Activated T-cell treated with anti-CD3 and anti-CD28 coated beads for 4 hours (primary cell): ENCODE measurements at regions not wholly inside any gene's neighbourhood (a gene's known extent, or its start where the extent isn't known, plus 50 kb on each side); places are given as distances from the start of the nearest gene placed in this dataset.

ENCODE experiments used
- DNase-seq: peaks from one replicate; pipeline ENCODE4 v3.0.0-alpha.2; 2020

GRCh38 chr1:55635856-55636255 is 420.7 kb upstream of the USP24 start:
- no peak for DNase-seq

- no peak for DNase-seq
Observed at GRCh38 chr1:55634516-55634915, 419.4 kb upstream of the USP24 start.

DNA sequence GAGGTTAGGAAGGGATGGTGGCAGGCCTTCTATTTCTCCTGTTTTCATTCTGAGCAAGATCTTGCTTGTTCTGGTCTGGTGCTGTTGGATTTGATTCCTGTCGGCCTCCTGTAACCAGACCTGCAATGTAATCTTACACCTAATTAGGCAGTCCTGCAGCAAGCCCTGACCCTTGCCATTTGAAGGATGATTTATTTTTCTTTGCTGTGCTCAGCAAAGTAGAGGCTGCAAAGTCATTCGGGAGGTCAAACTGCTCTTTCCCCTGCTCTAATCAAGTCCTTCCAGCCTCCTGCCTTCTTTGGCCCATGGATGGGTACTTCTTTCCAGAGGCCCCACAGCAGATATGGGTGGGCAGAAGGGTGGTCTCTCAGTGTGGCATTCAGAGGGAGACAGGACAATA is 417.7 kb upstream of the USP24 start:
- DNase-seq, result no peak

DNA sequence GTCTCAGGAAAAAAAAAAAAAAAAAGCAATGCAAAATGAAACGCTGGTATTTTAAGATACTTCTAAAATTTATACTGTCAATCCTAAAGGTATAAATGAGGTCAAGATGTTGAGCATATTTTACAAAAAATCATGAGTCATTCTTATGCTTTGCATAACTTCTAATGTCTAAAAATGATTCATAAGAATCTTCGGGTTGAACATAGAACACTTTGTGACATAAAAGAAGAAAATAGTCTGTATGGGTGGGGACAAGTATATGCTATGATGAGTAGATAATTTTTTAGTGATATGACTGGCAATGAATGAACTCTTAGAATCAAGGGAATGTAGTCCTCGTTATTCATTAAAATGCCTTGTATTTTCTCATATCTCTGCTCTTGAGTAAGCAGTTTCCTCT is 416.9 kb upstream of the USP24 start:
- no peak for DNase-seq

- no peak for DNase-seq
Observed at GRCh38 chr1:55631509-55631908, 416.3 kb upstream of the USP24 start.

- no peak for DNase-seq
Observed at GRCh38 chr1:55626326-55626725, 411.2 kb upstream of the USP24 start.

- DNase-seq, result no peak
Observed at GRCh38 chr1:55624766-55625165, 409.6 kb upstream of the USP24 start.

- no peak for DNase-seq
Observed at GRCh38 chr1:55623311-55623710, 408.1 kb upstream of the USP24 start.

- no peak for DNase-seq
Observed at GRCh38 chr1:55622074-55622473, 406.9 kb upstream of the USP24 start.

GRCh38 chr1:55618199-55618598 is 403.0 kb upstream of the USP24 start:
- DNase-seq, result no peak

GRCh38 chr1:55617288-55617982 is 402.3 kb upstream of the USP24 start:
- no peak for DNase-seq

DNA sequence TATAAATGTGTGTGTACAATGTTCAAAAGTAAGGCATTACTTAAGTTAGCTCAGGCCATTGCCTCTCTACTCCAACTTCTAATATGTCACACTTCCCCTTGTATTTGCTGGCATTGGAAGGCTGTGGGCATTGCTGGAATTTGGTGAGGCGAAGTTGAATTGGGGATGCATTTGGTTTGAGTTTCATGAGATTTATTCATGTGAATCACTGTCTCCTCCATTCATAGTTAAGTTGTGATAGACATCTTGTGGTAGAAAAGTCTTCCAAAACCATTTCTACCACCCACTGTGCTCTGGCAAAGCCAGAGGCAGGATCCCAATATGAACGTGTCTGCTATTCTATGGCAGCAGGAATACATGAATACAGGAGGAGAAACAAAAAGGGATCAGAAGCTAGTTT is 397.8 kb upstream of the USP24 start:
- DNase-seq, result no peak

GRCh38 chr1:55611123-55611522 is 396.0 kb upstream of the USP24 start:
- DNase-seq, result no peak

DNA sequence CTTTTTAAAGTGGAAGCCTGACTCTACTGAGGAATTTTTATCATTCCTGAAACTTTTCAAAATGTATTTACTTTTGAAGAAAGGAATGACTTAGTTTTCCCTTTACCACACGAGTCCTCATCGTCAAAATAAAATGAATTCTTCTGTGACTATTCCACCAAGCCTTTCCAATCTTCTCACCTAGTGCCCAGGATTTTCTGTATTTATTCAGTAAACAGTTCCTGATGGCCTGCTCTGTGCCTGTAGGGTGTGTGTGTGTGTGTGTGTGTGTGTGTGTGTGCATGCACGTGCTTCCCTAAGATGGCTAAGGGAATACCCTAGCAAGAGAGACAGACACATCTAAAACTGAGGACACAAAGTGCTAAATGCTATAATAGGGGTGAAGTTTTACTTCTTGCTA is 395.0 kb upstream of the USP24 start:
- no peak for DNase-seq

- no peak for DNase-seq
Observed at GRCh38 chr1:55609630-55610029, 394.5 kb upstream of the USP24 start.

- DNase-seq, result no peak
Observed at GRCh38 chr1:55605155-55605554, 390.0 kb upstream of the USP24 start.

DNA sequence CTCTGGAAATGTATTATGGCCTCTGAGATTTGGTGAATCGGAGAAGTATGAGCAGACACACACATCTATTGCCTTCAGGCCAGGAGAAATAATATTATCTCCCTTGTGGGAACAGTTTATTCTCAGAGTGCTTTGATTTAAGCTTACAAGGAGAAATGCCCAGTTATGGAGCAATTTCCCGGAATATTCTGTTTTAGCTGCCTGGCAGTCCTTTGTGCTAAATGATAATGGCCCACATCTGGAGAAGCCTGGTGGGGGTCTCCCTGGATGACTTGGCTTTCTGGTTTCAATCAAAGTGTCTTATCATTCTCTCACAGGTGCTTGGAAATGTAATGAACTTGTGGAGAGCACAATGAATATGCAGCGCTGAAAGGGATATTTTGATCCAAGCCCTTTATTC is 389.6 kb upstream of the USP24 start:
- no peak for DNase-seq

- DNase-seq, result no peak
Observed at GRCh38 chr1:55604179-55604578, 389.0 kb upstream of the USP24 start.

DNA sequence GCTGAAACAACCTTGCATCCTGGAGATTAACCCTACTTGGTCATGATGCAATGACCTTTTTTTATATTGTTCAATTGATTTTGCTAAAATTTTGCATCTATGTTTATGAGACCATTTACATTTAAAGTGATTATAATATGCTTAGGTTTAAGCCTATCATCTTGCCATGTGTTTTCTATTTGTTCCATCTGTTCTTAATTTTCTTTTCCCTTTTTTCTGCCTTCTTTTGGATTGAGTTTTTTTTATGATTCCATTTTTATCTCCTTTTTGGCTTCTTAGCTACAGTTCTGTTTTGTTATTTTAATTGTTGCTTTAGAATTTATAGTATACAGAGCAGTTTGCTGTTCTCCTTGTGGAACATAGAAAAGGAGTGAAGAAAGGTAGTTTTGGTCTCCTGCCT is 385.1 kb upstream of the USP24 start:
- DNase-seq, result no peak

- no peak for DNase-seq
Observed at GRCh38 chr1:55597910-55598309, 382.7 kb upstream of the USP24 start.

GRCh38 chr1:55594701-55595100 is 379.5 kb upstream of the USP24 start:
- DNase-seq, result no peak

DNA sequence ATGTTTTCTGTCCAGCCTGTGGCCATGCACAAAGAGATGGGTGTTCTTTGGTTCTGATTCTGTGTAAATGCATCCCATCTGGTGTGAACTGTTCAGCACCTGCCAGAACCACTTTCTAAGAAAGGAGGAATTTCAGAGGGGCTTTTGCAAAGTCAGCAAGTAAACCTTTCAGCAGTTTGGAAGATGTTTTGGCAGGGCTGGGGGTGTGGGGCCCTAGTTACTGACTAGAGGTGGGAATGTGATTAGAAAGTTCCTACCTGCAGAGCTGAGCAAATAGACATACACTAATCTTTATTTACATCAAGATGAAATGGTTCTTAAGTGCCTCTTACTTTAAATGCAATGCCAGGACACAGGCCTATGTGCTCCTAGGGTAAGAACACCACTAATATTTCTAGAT is 378.1 kb upstream of the USP24 start:
- no peak for DNase-seq

GRCh38 chr1:55592122-55592521 is 377.0 kb upstream of the USP24 start:
- DNase-seq, result no peak

- DNase-seq, result no peak
Observed at GRCh38 chr1:55589671-55590297, 374.6 kb upstream of the USP24 start.

DNA sequence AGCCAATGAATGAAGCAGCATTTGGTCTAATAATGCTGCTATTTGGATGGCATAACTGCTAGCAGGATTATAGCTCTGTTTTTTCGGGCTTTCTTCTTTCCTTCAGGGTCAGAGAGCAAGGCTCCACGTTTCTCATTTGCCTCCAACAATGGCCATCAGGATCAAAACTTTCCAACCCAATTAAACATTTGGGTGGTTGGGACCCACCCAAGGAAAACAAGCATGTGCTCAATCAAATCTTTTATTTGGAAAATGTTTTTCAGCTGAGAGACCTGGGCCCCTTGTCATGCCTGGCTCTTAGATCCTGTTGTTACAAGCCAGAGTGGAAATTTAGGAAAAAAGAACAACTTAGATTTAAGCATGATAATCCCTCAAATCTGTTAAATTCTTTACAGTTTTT is 373.1 kb upstream of the USP24 start:
- DNase-seq, result no peak
